IPS-18a (cell line): ENCODE measurements at regions not wholly inside any gene's neighbourhood (a gene's known extent, or its start where the extent isn't known, plus 50 kb on each side); places are given as distances from the start of the nearest gene placed in this dataset.
"Not testable (repeated sequence)": the region's sequence is repeated elsewhere in the genome, so short reads cannot be mapped to it uniquely, and the experiment has no call there.

ENCODE experiments used
- H3K27ac ChIP-seq: one replicate; pipeline ENCODE4 v1.5.1; 2013; ENCODE audit warnings: low read length
- H3K27me3 ChIP-seq: one replicate; pipeline ENCODE4 v1.6.1; 2013; ENCODE audit warnings: mild to moderate bottlenecking, low read length; ENCODE audit not compliant: control insufficient read depth, insufficient read depth
- H3K36me3 ChIP-seq: one replicate; pipeline ENCODE4 v1.6.1; 2013; ENCODE audit warnings: low read depth, low read length; ENCODE audit not compliant: control insufficient read depth
- H3K4me1 ChIP-seq: one replicate; pipeline ENCODE4 v1.6.1; 2013; ENCODE audit warnings: low read depth, low read length; ENCODE audit not compliant: control insufficient read depth
- H3K4me3 ChIP-seq: one replicate; pipeline ENCODE4 v1.5.1; 2013; ENCODE audit warnings: low read length
- H3K9ac ChIP-seq: one replicate; pipeline ENCODE4 v1.6.1; 2013; ENCODE audit warnings: mild to moderate bottlenecking, low read length, moderate library complexity
- H3K9me3 ChIP-seq: one replicate; pipeline ENCODE4 v1.6.1; 2013; ENCODE audit warnings: low read depth, low read length; ENCODE audit not compliant: control insufficient read depth

GRCh38 chr2:180692322-180692721, 288.1 kb upstream of the UBE2E3 start:
- Histone ChIP-seq H3K36me3 (no peaks in the 10 kb centered on the region), H3K4me3 (no peak overlapping the region), H3K9ac (no peak overlapping the region), H3K9me3 (no peaks in the 10 kb centered on the region), H3K27ac (no peak overlapping the region), H3K27me3 (no peaks in the 10 kb centered on the region), H3K4me1 (no peaks in the 10 kb centered on the region)

- H3K4me3 ChIP-seq, result not testable (repeated sequence)
Measured at GRCh38 chr2:180691855-180692223, 288.6 kb upstream of the UBE2E3 start.

GRCh38 chr2:180691186-180691854, 289.1 kb upstream of the UBE2E3 start:
- H3K36me3 ChIP-seq, H3K9me3 ChIP-seq, H3K4me3 ChIP-seq, H3K27me3 ChIP-seq, H3K4me1 ChIP-seq, H3K9ac ChIP-seq, H3K27ac ChIP-seq: not testable (repeated sequence)

More at GRCh38 chr2:180691855-180692223, 288.6 kb upstream of the UBE2E3 start:
- not testable (repeated sequence) for H3K27me3 ChIP-seq, H3K9ac ChIP-seq, H3K27ac ChIP-seq, H3K9me3 ChIP-seq, H3K36me3 ChIP-seq, H3K4me1 ChIP-seq

GRCh38 chr2:180690611-180691010, 289.8 kb upstream of the UBE2E3 start:
- Histone ChIP-seq H3K36me3 (no peaks in the 10 kb centered on the region), H3K4me3 (no peak overlapping the region), H3K27ac (no peak overlapping the region), H3K4me1 (no peaks in the 10 kb centered on the region), H3K9ac (no peak overlapping the region), H3K27me3 (no peaks in the 10 kb centered on the region), H3K9me3 (no peaks in the 10 kb centered on the region)

DNA sequence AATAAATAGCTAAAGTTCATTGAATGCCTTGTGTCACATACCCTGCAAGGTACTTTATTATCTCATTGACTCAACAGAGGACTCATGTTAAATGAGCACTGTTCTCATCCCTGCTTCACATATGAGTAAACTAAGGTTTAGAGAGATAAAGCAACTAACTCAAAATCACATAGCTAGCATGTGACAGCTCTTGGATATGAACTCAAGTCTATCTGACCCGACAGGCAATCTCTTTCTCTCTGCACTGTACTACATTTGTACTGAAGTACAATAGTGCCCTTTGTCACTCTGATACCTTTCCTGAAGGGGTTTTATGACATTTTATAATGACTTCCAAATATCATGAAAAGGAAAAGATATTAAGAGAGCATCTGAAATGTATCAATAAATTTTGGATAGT, 297.5 kb upstream of the UBE2E3 start:
- Histone ChIP-seq H3K9ac (no peak overlapping the region), H3K4me1 (peaks cover 21% of the 10 kb centered on the region), H3K36me3 (no peaks in the 10 kb centered on the region), H3K9me3 (no peaks in the 10 kb centered on the region), H3K4me3 (no peak overlapping the region), H3K27me3 (no peaks in the 10 kb centered on the region), H3K27ac (no peak overlapping the region)

DNA sequence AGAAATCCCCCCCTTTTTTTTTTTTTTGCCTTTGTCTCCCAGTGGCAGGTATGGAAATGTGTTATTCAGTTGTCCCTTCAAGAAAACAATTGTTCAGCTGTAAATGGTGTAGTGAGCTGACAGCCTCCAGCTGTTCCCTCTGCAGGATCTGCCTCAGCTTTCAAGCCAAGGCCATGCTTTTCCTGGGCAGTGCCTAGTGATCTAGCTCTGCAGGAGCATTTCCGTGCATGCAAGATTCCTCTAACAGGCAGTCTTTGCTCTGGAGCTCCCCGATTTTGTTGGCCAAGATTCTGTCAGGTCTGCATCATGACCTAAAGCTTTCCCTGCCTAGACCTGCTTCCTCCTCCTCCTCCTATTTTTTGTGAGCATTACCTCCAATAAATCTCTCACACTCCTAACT, 300.7 kb upstream of the UBE2E3 start:
- Histone ChIP-seq H3K4me3 (no peak overlapping the region), H3K27ac (no peak overlapping the region), H3K9ac (no peak overlapping the region), H3K36me3 (no peaks in the 10 kb centered on the region), H3K27me3 (no peaks in the 10 kb centered on the region), H3K9me3 (no peaks in the 10 kb centered on the region), H3K4me1 (peaks cover 21% of the 10 kb centered on the region)

GRCh38 chr2:180678625-180678972, 301.8 kb upstream of the UBE2E3 start:
- no peak overlapping the region for H3K27ac ChIP-seq
- no peaks in the 10 kb centered on the region for H3K9me3 ChIP-seq
- H3K36me3 ChIP-seq, result no peaks in the 10 kb centered on the region
- H3K9ac ChIP-seq, result no peak overlapping the region
- H3K4me1 ChIP-seq, result peaks cover 26% of the 10 kb centered on the region
- no peaks in the 10 kb centered on the region for H3K27me3 ChIP-seq
- no peak overlapping the region for H3K4me3 ChIP-seq

GRCh38 chr2:180677930-180678624, 302.3 kb upstream of the UBE2E3 start:
- Histone ChIP-seq H3K36me3 (no peaks in the 10 kb centered on the region), H3K4me1 (peaks cover 26% of the 10 kb centered on the region), H3K27ac (no peak overlapping the region), H3K4me3 (no peak overlapping the region), H3K9ac (no peak overlapping the region), H3K9me3 (no peaks in the 10 kb centered on the region), H3K27me3 (no peaks in the 10 kb centered on the region)

- Histone ChIP-seq H3K9me3 (no peaks in the 10 kb centered on the region), H3K36me3 (no peaks in the 10 kb centered on the region), H3K9ac (no peak overlapping the region), H3K27ac (no peak overlapping the region), H3K27me3 (no peaks in the 10 kb centered on the region), H3K4me1 (peaks cover 26% of the 10 kb centered on the region), H3K4me3 (no peak overlapping the region)
Measured at GRCh38 chr2:180677200-180677599, 303.2 kb upstream of the UBE2E3 start.

DNA sequence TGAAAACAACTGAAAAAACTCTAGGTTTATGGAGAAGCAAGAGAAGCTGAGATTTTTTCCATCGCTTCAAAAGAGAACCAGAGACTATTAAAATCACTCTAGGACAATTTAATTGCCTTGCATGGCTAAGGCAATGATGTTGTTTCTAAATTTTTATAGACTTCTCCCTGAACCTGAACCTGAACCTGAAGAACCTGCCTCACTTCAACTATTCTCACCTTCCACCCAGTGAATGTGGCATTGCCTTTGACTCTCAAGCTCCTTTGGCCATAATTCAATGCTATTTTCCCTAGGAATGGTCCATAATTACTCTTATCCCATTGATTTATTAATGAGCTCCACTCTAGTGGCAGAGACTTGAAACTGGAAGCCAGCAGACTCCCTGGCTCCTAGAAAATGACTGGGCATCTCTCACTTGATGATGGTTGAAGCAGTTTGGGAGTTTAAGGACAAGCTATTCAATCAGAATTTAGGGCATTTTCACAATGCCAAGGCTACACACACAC, 303.8 kb upstream of the UBE2E3 start:
- H3K9me3 ChIP-seq, result no peaks in the 10 kb centered on the region
- no peaks in the 10 kb centered on the region for H3K36me3 ChIP-seq

DNA sequence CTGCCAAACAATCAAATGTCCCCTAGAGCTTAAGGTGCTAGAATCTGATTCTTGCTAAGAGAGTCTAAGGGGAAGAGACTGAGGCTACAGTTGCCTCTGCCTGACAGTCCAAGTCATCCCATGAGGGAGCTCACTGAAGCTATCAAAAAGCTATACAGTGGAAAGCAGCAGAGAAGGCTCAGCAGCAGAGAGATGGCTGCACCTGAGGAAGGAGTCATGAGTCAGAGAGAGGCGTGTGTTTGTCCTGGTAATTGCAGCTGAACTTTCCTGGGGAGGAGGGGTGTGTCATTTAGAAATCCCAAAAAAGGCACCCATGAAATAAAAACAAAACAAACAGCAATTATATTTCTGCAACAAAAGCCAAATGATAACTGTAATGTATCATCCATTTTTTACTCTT, 305.2 kb upstream of the UBE2E3 start:
- Histone ChIP-seq H3K27me3 (no peaks in the 10 kb centered on the region), H3K4me3 (no peak overlapping the region), H3K36me3 (no peaks in the 10 kb centered on the region), H3K9me3 (no peaks in the 10 kb centered on the region), H3K27ac (no peak overlapping the region), H3K4me1 (peaks cover 24% of the 10 kb centered on the region), H3K9ac (no peak overlapping the region)

More for the DNA sequence above, 303.8 kb upstream of the UBE2E3 start:
- Histone ChIP-seq H3K27ac (no peak overlapping the region), H3K4me3 (no peak overlapping the region), H3K9ac (no peak overlapping the region), H3K4me1 (peaks cover 26% of the 10 kb centered on the region), H3K27me3 (no peaks in the 10 kb centered on the region)

- Histone ChIP-seq H3K27ac (no peak overlapping the region), H3K36me3 (no peaks in the 10 kb centered on the region), H3K4me1 (peaks cover 6% of the 10 kb centered on the region), H3K27me3 (no peaks in the 10 kb centered on the region), H3K4me3 (no peak overlapping the region), H3K9me3 (no peaks in the 10 kb centered on the region), H3K9ac (no peak overlapping the region)
Measured at GRCh38 chr2:180672377-180672776, 308.0 kb upstream of the UBE2E3 start.
